ENCODE measurements at regions not wholly inside any gene's neighbourhood (a gene's known extent, or its start where the extent isn't known, plus 50 kb on each side); places are given as distances from the start of the nearest gene placed in this dataset.

- DNase-seq = no peak
- H3K4me3 ChIP-seq (ENCODE audit: low read length) = no peak overlapping the region
These were observed 66.6 kb upstream of the HAND1 start for GRCh38 chr5:154544646-154545045.

GRCh38 chr5:154543380-154543779 is 65.4 kb upstream of the HAND1 start:
- no peaks in the 10 kb centered on the region for H3K27me3 ChIP-seq (ENCODE audit: control insufficient read depth, insufficient read depth, low read length, poor library complexity, severe bottlenecking)
- 92 to 96% methylated on average over 5 of the region's 5 CpGs for WGBS, 2 experiments (ENCODE audit: insufficient coverage in 1 of 2, insufficient read length in 1 of 2)
- no peaks in the 10 kb centered on the region for H3K4me1 ChIP-seq (ENCODE audit: control insufficient read depth, insufficient read depth, low read length)
- no peaks in the 10 kb centered on the region for H3K36me3 ChIP-seq (ENCODE audit: control insufficient read depth, insufficient read depth, low read length)
- no peaks in the 10 kb centered on the region for H3K9me3 ChIP-seq (ENCODE audit: control insufficient read depth, low read length)
- no peak for TF ChIP-seq CTCF (conservative IDR thresholded peaks at IDR 0.05)
- H3K4me1 Mint-ChIP-seq = peaks cover 9% of the 10 kb centered on the region
- no peak overlapping the region for H3K9ac ChIP-seq (ENCODE audit: extremely low read depth, low read length, poor library complexity, severe bottlenecking)
- H3K27ac ChIP-seq (ENCODE audit: low read depth, low read length) = no peak overlapping the region
- H3K27me3 Mint-ChIP-seq (ENCODE audit: insufficient read depth) = peaks cover 31% of the 10 kb centered on the region
- no peaks in the 10 kb centered on the region for H3K9me3 Mint-ChIP-seq
- H3K36me3 Mint-ChIP-seq (ENCODE audit: low read depth) = no peaks in the 10 kb centered on the region
- no peak overlapping the region for H3K27ac Mint-ChIP-seq
- H3K4me3 Mint-ChIP-seq = no peak overlapping the region
- no peak for DNase-seq
- no peak overlapping the region for H3K4me3 ChIP-seq (ENCODE audit: low read length)

More at GRCh38 chr5:154544646-154545045, 66.6 kb upstream of the HAND1 start:
- peaks cover 32% of the 10 kb centered on the region for H3K27me3 Mint-ChIP-seq (ENCODE audit: insufficient read depth)
- H3K27ac ChIP-seq (ENCODE audit: low read depth, low read length) = no peak overlapping the region
- no peaks in the 10 kb centered on the region for H3K36me3 Mint-ChIP-seq (ENCODE audit: low read depth)
- no peaks in the 10 kb centered on the region for H3K27me3 ChIP-seq (ENCODE audit: control insufficient read depth, insufficient read depth, low read length, poor library complexity, severe bottlenecking)
- peaks cover 9% of the 10 kb centered on the region for H3K4me1 Mint-ChIP-seq
- H3K27ac Mint-ChIP-seq = no peak overlapping the region
- H3K4me1 ChIP-seq (ENCODE audit: control insufficient read depth, insufficient read depth, low read length) = no peaks in the 10 kb centered on the region
- H3K9ac ChIP-seq (ENCODE audit: extremely low read depth, low read length, poor library complexity, severe bottlenecking) = no peak overlapping the region
- WGBS, 2 experiments (ENCODE audit: insufficient coverage in 1 of 2, insufficient read length in 1 of 2) = 93% methylated on average over 3 of the region's 3 CpGs; no CpG with 5 or more reads in 1 of the 2 experiments
- no peaks in the 10 kb centered on the region for H3K9me3 ChIP-seq (ENCODE audit: control insufficient read depth, low read length)
- no peaks in the 10 kb centered on the region for H3K9me3 Mint-ChIP-seq
- no peak for TF ChIP-seq CTCF (conservative IDR thresholded peaks at IDR 0.05)
- H3K4me3 Mint-ChIP-seq = no peak overlapping the region
- H3K36me3 ChIP-seq (ENCODE audit: control insufficient read depth, insufficient read depth, low read length) = no peaks in the 10 kb centered on the region

- Mint-ChIP-seq H3K9me3 (no peaks in the 10 kb centered on the region), H3K4me3 (no peak overlapping the region), H3K36me3 (ENCODE audit: low read depth) (no peaks in the 10 kb centered on the region), H3K27ac (no peak overlapping the region), H3K27me3 (ENCODE audit: insufficient read depth) (peaks cover 32% of the 10 kb centered on the region), H3K4me1 (peaks cover 9% of the 10 kb centered on the region)
- TF ChIP-seq CTCF (conservative IDR thresholded peaks at IDR 0.05) = no peak
- H3K36me3 ChIP-seq (ENCODE audit: control insufficient read depth, insufficient read depth, low read length) = no peaks in the 10 kb centered on the region
- H3K27me3 ChIP-seq (ENCODE audit: control insufficient read depth, insufficient read depth, low read length, poor library complexity, severe bottlenecking) = no peaks in the 10 kb centered on the region
- no peak for DNase-seq
- no peaks in the 10 kb centered on the region for H3K9me3 ChIP-seq (ENCODE audit: control insufficient read depth, low read length)
- no peaks in the 10 kb centered on the region for H3K4me1 ChIP-seq (ENCODE audit: control insufficient read depth, insufficient read depth, low read length)
- no peak overlapping the region for H3K27ac ChIP-seq (ENCODE audit: low read depth, low read length)
- H3K9ac ChIP-seq (ENCODE audit: extremely low read depth, low read length, poor library complexity, severe bottlenecking) = no peak overlapping the region
- WGBS, 2 experiments (ENCODE audit: insufficient coverage in 1 of 2, insufficient read length in 1 of 2) = 86 to 96% methylated on average over 4 to 5 of the region's 5 CpGs
- no peak overlapping the region for H3K4me3 ChIP-seq (ENCODE audit: low read length)
These were observed 64.6 kb upstream of the HAND1 start for GRCh38 chr5:154542581-154542980.
